ENCODE measurements at regions not wholly inside any gene's neighbourhood (a gene's known extent, or its start where the extent isn't known, plus 50 kb on each side); places are given as distances from the start of the nearest gene placed in this dataset.

DNA sequence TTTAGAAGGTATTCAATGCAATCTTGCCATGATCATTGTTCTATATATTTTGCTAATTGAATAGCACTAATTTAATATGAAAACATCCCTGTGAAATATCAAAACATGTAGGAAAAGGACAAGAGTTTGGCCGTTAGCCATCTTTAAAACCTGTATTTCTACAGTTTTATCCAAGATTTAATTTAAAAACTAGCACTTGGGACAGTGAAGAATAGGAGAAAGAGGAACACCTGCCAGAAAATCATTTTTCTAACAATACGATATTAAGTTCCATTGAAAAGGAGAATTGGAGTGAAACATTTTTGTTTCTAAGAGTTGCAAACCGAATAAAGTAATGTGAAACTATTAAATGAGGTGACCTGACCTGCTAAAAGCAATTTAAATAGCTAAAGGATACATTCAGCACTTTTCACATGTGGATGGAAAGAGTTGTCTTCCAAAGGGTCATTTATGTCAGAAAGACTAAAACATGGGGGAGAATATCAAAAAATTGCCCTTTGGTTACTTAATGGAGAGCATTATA, 1673.6 kb upstream of the MIR17HG start:
- no peak for DNase-seq

DNA sequence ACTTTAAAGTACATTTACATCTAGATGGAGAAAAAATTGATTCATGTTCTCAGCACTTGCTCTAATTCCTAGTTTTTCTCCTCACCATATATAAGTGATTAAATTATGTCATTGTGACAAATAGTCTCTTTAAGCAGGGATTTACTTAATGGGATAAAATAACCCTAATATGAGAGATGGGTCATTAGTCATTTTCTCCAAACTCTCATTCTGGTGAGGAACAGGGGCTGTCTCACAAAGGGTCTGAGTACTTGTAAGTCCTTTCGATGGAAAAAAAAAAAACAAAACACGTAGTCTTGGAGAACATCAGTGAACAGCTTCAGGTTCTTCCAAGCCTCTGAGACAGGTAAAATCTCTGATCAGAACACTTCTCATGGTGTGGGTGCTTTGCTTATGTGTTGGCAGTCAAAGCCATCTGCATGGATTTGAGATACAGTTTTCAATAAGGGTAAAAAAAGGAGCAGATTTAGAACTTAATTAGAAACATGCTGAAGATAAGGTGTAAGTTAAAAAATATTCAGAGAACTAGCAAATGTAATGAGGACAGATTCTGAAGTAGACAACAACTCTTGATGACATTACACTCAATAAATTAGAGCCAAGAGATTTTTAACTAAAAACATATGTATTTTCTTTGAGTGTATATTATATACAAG, 1668.9 kb upstream of the MIR17HG start:
- DNase-seq = no peak

DNA sequence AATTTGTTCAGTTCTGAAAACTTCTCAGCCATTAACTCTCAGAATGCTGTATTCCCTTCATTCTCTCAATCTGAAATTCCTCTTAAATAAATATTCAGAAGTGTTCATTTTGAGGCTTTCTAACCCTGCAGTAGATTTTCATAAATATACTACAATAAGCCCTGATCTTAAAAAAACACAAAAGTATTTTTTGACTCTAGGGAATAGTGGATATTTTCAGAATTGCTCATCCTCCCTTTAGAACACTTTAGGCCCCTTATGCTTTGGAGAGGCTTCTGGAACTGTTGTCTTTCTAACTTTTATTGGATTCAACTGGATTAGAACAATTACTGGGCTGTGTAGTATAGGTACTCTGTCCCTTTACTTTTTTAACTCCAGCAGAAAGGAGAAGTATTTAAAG, 1662.6 kb upstream of the MIR17HG start:
- DNase-seq = no peak

DNA sequence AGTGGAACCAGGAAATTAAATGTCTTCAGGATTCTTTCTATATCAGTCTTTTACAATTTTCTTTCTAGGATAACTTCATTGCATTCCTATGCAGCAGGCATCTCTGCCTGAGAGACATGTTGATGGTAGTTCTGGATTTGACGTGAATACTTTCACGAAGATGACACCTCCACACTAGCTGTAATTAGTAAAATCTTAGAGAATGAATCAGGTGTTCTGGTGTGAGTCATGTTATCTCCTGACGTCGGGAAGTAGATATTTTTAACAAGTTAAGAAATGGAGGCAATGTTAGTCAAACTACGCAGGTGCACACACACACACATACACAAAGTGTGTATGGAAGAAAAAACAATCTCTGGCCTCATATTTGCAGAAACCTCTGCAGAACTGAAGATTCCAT, 1661.3 kb upstream of the MIR17HG start:
- no peak for DNase-seq

DNA sequence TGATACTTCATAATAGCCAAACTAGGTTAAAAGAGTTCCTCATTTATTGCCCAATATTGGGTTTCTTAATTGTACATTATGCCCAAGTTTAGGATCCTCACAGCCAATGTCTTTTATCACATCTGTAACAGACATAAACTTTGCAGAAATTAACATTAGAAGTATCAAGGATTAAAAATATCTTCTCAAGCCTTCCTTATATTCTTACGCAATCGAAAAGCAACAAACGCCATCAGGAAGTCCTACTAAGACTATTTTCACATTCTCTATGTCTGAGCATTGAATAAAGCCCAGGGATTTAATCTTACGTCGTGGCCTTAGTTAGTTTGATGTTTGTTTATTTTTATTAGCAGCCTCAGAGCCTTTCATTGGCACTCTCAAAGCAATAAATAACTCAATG, 1660.4 kb upstream of the MIR17HG start:
- no peak for DNase-seq

DNA sequence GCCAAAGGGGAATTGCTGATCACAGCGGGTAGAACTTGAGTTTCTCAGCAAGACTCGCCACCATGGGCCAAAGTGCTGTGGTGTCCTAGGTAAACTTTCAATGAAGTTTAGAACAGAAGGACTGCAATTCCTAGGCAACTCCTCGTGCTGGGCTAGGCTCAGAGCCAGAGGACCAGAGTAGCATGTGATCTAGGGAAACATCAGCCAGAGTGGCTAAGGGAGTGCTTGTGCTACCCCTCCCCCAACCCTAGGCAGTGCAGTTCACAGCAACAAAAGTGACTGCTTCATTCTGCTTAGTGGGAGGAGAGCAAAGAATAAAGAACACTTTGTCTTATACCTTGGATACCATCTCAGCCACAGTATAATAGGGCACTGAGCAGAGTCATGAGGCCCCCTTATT, 1658.6 kb upstream of the MIR17HG start:
- no peak for DNase-seq

DNA sequence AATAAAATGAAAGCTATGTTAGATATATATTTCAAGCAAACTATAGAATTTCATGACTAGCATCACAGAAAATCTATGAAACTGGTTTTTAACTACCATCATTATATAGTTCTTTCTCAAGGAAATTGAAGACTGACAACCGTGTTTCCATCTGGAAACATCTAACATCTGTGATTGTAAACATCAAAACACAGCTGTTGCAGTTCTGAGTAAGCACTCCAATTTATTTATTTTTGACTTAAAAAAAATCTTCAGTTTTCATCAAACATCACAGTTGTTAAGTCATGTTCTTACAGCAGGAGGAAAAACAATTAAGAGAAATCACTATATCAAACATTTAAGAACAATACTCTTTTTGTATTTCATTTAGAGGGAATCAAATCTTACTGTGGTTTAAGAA, 1653.0 kb upstream of the MIR17HG start:
- DNase-seq = no peak

DNA sequence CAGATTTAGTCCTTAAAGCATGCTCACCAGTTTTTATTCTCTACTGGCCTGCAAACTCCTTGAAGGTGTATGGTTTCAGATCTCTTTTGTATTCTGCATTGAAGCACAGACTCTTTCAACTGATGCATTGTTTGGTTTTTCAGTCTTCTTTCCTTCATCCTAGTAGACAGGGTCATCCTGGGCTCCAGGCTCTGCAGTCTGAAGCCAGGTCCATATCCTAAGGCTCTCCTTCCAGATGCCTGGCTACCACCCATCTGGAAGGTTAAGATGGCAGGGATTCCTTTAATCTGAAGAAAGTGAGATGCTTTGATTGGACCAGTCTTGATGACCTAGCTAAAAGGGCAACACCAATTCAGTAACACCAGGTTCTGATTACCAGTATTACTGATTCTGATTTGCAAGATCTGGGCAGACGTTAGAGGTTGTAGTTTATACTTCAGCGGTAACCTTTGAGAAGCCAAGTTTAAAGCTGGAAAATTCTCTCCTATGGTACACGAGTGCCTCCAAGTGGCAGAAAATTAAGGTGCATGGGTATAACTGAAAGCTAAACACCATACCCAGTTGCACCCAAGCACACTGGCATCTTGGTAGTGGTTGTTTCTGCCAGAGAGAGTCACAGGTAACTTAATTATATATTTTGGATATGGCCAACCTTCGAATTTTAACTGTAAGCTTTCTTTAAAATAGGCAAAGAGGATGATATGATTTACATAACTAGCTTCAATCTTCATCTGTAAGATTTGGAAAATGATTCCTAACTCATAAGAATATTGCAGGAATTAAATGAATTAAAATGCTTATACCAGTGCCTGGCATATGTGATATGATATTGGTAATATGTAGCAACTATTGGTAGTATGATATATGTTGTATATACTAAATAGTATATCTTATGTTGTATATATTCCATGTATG, 1651.9 kb upstream of the MIR17HG start:
- no peak for DNase-seq

DNA sequence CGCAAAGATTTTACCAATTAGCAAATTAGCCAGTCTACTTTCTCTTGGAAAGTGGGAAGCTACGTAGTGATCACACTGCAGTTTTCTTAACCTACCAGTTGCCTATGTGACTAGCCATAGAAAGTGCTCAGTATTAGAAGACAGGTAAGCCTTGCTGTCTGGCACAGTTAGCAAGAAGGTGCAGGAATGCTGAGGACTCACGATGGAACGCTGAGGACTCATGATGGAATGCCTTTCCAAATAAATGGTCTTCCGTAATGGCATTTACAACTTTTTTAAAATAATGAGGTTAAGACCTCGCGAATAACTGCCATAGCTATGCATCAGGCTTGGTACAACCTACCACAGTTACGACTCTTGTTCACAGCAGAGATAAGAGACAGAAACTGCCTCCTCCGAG, 1645.6 kb upstream of the MIR17HG start:
- no peak for DNase-seq

DNA sequence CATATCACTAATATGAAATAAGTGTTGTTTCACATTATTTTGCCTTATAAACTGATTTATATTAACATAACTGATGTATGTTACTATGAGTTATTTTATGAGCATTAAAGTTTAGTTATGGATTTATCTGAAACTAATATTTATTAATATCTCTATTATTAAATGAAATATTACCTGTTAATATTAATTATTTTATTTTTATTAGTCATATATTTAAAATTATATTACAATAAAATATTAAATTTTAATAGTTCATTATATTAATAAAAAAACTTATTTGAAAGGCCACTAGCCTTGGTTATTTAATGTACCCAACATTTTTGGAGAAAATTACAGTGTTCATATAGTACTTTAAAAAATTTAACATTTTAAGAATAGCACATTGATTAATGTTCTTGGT, 1643.4 kb upstream of the MIR17HG start:
- DNase-seq = no peak

DNA sequence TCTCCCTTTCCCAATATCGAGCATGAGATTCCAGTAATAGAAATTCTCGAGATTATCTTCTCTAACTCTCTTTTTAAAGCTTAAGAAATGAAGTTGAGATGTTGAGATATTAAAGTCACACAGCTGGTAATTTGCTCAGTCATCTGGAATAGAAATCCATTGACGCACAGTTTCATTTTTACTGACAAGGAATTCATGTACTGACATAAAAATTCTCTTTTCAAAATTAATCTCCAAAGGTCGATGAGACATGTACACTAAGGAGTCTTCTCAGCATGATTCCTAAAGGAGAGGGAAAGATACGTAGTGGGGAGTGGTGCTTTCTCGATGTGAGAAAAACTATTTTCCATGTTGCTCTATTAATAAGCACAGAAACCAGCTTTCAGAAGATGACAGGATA, 1639.5 kb upstream of the MIR17HG start:
- no peak for DNase-seq

DNA sequence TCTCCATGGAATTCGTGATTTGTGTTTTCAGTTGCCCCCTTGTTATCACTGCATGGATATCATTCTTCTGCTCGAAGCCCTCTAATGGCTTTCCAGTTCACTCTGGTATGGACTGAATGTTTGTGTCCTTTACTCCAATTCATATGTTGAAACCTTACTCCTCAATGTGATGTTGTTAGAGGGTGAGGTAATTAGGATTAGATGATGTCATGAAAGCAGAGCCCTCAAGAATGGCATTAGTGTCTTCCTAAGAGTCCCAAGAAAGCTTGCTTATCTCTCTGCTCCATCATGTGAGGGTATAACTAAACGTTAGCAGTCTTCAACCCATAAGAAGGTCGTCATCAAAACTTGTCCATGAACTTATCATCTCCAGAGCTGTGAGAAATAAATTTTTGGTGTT, 1626.3 kb upstream of the MIR17HG start:
- no peak for DNase-seq

DNA sequence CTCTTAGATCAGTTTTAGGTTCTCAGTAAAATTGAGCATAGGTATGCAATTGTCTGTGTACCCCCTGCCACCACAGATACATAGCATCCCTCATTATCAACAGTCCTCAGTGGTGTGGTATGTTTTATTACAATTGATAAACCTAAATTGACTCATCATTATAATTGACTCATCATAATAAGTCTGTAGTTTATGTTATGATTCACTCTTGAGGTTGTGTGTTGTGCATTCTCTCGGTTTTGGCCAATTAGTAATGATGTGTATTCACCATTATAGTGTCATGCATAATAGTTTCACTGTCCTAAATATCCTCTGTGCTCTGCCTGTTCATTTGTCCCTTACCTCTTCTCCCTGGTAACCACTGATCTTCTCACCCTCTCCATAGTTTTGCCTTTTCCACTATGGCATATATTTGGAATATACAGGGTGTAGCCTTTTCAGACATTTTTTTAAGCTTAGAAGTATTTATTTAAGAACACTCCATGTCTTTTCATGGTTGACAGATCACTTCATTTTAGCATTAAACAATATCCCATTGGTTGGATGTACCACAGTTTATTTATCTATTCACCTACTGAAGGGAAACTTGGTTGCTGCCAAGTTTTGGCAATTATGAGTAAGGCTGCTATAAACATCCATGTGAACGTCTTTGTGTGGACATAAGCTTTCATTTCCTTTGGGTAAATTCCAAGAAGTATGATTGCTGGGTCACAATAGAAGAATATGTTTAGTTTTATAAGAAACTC, 1620.6 kb upstream of the MIR17HG start:
- DNase-seq = no peak

DNA sequence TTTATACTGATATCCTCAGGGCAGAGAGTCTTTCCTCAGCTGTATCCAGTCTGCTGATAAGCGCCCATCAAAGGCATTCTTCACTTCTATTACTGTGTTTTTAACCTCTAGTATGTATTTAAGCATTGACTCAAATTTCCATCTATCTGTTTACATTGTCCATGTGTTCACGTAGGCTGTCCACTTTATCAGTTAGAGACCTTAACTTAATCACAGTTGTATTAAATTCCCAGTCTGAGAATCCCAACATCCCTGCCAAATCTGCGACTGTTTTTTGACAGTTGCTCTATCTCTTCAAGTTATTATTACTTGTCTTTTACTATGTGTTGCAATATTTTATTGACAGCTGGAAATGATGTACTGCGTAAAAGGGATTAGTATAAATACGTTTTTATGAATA, 1613.7 kb upstream of the MIR17HG start:
- DNase-seq = no peak

DNA sequence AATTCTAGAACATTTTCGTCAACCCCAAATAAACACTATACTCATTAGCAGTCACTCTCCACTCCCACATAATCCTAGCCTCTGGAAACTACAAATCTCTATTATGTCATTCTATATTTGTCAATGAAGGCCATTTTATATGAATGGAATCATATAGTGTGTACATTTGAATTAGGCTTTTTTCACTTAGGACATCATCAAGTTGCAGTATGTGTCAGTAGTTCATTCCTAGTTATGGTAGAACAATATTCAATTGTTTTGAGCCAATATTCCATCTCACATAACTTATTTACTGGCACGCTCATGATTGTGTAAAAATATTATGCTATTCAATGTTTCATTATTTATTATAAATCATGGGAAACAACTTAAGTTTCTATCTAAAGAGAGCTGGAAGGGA, 1610.4 kb upstream of the MIR17HG start:
- no peak for DNase-seq

DNA sequence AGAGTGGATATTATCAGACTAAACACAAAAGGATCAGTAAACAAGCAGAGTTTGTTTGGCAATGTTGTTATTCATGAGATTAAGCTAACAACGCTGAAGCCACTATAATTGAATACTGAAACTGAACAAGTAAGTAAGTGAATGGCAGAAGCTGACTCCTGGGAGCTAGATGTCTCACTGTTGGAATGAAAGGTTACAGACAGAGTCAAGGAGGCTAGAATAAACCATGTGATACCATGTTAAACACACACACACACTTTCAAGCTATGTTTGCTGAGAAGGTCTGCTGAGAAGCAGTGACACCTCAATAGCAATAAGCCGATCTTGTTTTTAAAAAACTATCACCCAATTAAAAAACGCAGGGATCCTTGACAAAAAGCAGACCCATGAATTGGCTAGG, 1609.4 kb upstream of the MIR17HG start:
- no peak for DNase-seq

DNA sequence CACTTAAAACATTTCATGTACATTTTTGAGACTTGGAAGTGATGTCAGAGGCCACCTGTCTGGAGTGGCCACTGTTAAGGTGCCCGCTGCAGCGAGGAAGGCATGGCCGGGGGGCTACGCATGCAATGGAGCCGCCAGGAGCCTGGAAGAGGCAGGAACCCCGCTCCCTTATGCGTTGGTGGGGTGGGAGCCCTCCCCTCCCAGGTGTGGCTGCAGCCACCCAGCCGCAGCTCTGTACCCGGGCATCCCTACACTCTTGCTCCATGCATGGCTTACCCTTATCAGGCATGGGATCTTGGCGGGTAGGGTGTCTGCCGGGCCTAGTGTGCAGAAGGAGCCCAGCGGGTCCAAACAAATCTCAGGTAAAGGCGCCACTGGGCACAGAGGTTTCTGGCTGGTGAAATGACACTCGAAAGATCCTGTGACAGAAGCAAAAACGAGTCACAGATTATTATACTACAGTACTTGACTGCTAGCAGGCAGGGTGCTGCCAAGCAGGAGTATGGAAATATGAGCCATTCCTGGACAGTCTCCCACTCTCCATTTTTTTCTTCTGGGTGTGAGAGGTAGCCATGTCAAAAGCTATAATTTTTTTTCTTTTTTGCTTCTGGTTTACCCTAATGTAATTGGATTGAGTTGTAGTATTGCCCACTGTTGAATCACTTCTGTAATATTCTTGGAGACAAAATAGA, 1606.3 kb upstream of the MIR17HG start:
- DNase-seq = no peak

DNA sequence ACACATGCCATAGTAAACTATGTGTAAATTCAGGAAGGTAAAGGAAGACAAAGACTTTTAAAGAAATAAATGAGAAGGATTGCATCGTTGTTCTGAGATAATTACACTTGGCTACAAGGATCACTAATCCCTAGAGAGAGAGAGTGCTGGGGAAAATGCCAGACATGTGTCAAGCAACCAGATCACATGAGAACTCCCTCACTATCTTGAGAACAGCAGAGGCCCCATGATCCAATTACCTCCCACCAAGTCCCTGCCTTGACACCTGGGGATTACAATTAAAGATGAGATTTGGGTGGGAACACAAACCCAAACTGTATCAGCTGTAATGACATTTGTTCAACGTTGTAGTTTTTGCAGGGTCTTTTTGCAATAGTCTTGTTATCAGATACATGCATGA, 1600.9 kb upstream of the MIR17HG start:
- no peak for DNase-seq

DNA sequence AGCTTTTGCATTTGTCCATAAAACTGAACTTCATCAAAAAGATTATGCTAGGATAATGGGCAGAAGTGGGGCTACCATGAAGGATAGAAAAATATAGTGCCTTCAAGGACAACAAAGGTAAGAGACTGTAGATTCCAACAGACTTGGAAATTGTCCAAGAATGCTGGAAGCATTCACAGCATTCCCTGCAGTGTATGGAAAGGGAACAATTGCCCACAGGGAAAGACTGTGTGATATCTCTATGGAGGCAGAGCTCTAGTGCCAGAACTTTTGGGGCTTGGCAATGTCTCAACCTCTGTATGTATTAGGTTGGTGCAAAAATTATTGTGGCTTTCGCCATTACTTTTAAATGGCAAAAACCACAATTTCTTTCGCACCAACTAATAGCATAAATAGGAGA, 1598.8 kb upstream of the MIR17HG start:
- DNase-seq = no peak

DNA sequence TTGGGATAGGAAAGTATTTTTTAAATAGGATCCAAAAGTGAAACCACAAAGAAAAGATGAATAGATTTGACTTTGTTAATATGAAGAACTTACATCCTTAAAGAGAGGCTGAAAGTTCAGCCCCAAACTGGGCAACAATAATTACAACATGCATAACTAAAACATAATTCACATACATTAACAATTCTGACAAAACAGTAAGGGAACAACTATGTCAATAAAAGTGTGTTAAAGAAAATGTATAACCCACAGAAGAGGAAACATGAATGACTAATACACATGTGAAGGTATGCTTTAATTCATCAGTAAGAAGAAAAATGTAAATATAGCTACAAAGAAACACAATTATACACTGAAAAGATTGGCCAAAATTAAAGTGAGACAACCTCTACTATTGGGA, 1597.6 kb upstream of the MIR17HG start:
- DNase-seq = no peak

DNA sequence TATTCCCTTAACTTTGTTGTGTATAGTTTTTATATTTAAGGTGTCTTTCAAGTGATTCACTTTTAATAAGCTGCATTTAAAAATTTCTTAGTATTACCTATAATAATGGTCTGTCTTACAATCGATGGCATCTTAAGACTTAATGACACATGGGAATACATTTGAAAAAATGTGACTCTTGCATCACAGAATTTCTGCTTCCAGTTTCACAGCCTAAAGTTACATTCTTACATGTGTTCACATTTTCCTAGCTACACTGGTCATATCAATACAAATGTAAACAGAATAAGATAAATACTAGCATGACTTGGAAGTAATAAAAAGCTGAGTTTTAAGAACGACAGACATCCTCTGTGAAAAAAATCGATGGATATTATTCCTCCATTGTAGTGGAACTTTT, 1597.1 kb upstream of the MIR17HG start:
- DNase-seq = no peak

DNA sequence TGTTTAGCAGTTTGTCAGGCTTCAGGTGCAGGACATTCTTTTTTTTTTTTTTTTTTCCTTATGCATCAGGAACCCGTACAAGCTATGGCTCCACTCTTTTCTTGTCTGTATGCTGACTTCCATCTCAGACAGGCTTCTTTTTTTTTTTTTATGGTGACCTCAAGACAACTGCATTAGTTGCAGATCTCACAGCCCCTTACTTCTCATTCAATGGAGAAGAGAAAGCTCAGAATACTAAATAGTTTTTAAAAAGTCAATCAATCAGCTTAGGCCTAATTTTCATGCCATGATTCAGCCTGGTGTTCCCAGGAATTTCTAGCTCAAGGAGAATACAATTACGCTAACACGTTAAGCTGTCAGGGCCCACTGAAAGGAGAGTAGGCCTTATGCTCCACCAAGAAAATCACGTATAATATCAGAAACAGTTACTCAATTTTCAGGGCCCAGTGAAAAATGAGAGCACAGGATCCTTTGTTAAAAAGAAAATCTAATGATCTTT, 1596.0 kb upstream of the MIR17HG start:
- no peak for DNase-seq

DNA sequence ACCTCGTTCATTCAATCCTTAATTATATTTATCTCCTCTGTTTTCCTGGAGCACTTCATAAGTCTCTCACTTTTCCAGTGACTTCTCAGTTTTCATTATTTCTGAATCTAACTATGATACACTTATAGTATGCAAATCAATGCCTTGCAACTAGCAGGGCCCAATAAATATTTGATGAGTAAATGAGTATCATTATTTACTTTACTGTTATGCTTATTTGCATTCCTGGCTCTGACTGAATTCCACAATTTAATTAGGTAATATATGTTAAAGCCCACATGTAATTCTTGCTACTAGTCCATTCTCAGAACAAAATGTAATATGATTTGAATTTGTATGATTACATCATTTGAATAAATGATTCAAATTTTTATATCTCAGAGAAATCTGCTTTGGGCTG, 1595.1 kb upstream of the MIR17HG start:
- no peak for DNase-seq

Measured in GF-D8 (cell line).